ENCODE measurements at regions not wholly inside any gene's neighbourhood (a gene's known extent, or its start where the extent isn't known, plus 50 kb on each side); places are given as distances from the start of the nearest gene placed in this dataset.
A peak's percentile ranks its signal among the peaks of the same experiment; 100 is the strongest.
"Not testable (repeated sequence)": the region's sequence is repeated elsewhere in the genome, so short reads cannot be mapped to it uniquely, and the experiment has no call there.

DNA sequence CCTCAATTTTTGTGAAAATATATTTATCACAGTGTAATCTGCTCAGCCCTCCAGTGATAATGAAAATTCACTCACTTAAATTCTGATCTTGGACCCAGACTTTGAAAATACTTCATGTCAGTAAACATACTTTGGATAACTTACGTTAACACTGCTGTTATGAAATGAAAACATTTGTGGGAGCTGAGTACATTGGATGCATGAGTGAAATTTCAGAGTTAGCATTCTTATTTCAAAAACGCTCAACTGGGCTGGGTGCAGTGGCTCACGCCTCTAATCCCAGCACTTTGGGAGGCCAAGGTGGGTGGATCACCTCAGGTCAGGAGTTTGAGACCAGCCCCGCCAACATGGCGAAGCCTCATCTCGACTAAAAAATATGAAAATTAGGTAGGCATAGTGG, 196.4 kb downstream of the UTRN start:
- H3K4me1 Mint-ChIP-seq = no peaks in the 10 kb centered on the region
- no peaks in the 10 kb centered on the region for H3K27me3 Mint-ChIP-seq
- no peaks in the 10 kb centered on the region for H3K9me3 Mint-ChIP-seq
- peaks cover 45% of the 10 kb centered on the region for H3K36me3 Mint-ChIP-seq
- no peak overlapping the region for H3K4me3 Mint-ChIP-seq
- ATAC-seq = no peak
- H3K27ac Mint-ChIP-seq = no peak overlapping the region

DNA sequence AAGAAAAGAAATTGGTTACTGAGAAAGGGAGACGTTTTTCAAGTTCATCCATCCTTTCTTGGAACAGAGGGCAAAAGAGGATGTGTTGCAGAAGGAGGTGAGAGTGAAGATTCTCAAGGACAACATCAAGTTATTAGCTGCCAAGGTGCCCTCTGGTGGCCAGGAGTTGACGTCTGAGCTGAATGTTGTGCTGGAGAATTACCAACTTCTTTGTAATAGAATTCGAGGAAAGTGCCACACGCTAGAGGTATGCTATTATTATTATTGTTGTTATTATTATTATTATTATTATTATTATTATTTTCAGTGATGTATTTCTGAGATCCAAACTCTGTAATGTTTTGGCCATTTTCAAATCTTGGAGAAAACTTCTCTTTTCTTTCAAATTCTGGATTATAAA, 197.0 kb downstream of the UTRN start:
- H3K36me3 Mint-ChIP-seq = peaks cover 39% of the 10 kb centered on the region
- no peak overlapping the region for H3K27ac Mint-ChIP-seq
- H3K4me3 Mint-ChIP-seq = no peak overlapping the region
- H3K27me3 Mint-ChIP-seq = no peaks in the 10 kb centered on the region
- no peaks in the 10 kb centered on the region for H3K9me3 Mint-ChIP-seq
- ATAC-seq = peak; percentile 79
- no peaks in the 10 kb centered on the region for H3K4me1 Mint-ChIP-seq

DNA sequence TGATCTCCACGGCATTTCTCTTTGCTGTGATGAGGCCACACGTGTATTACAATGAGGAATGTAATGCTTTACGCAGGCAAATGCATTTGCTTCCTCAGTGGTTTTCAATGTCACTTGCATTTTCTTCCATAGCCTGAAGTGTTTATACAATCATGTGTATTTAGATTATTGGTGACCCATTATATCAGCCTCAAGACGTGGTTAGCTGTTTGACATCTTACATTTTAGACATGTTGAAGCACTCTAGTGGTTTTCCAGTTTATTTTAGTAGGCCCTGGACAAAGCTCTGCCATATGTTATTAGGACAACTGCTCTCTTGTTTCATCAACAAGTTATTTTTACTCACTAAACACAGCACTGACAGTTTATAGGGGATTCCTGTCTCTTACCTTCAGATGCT, 200.4 kb downstream of the UTRN start:
- no peak overlapping the region for H3K27ac Mint-ChIP-seq
- no peaks in the 10 kb centered on the region for H3K9me3 Mint-ChIP-seq
- H3K4me3 Mint-ChIP-seq = no peak overlapping the region
- H3K4me1 Mint-ChIP-seq = no peaks in the 10 kb centered on the region
- no peak for ATAC-seq
- H3K27me3 Mint-ChIP-seq = no peaks in the 10 kb centered on the region
- peaks cover 28% of the 10 kb centered on the region for H3K36me3 Mint-ChIP-seq

DNA sequence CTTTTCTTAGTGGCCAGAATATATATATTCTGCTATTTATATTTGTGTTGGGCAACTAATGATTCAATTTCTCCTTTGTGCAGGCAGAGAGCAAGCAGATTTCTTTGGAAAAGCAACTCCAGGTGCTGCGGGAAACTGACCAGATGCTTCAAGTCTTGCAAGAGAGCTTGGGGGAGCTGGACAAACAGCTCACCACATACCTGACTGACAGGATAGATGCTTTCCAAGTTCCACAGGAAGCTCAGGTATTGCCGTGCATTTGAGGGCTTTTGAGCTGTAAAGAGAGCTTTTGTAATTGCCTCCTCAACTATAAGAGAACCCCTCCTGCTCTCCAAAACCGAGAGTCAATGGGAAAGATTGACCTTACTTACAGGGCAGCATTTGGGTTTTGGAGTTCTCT, 203.5 kb downstream of the UTRN start:
- no peaks in the 10 kb centered on the region for H3K27me3 Mint-ChIP-seq
- no peak overlapping the region for H3K4me3 Mint-ChIP-seq
- H3K9me3 Mint-ChIP-seq = no peaks in the 10 kb centered on the region
- no peaks in the 10 kb centered on the region for H3K4me1 Mint-ChIP-seq
- H3K36me3 Mint-ChIP-seq = peaks cover 36% of the 10 kb centered on the region
- ATAC-seq = no peak
- no peak overlapping the region for H3K27ac Mint-ChIP-seq

DNA sequence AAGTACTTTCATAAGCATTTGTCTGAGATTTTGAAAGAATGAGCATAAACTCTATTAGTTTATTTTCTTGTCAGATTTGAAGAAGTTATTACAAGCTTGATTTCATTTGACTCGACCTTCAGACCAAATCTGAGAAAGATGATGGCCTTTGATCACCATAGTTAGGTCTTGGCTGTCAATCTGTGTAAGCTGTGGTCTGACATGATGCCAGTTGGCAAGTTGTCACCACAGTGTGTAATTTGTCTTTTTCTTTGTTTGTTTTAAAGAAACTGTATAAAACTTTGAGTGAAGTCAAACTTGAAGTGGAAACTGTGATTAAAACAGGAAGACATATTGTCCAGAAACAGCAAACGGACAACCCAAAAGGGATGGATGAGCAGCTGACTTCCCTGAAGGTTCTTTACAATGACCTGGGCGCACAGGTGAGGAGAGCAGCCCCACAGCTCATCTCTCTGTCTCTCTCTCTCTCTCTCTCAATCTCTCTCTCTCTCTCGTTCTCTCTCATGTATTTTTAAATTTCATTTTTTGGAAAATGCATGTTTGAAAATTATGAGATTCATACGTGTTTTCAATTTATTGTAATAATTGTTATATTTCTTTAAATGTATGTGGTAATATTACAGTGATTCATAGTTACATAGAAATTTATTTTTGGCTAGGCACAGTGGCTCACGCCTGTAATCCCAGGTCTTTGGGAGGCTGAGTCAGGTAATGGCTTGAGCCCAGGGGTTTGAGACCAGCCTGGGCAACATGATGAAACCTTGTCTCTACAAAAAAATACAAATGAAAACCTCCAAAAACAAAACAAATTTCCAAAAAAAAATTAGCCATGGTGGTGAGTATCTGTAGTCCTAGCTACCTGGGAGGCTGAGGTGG, 208.1 kb downstream of the UTRN start:
- Mint-ChIP-seq H3K9me3 (no peaks in the 10 kb centered on the region), H3K27me3 (no peaks in the 10 kb centered on the region), H3K36me3 (peaks cover 49% of the 10 kb centered on the region), H3K27ac (no peak overlapping the region), H3K4me3 (no peak overlapping the region), H3K4me1 (no peaks in the 10 kb centered on the region)
- no peak for ATAC-seq

DNA sequence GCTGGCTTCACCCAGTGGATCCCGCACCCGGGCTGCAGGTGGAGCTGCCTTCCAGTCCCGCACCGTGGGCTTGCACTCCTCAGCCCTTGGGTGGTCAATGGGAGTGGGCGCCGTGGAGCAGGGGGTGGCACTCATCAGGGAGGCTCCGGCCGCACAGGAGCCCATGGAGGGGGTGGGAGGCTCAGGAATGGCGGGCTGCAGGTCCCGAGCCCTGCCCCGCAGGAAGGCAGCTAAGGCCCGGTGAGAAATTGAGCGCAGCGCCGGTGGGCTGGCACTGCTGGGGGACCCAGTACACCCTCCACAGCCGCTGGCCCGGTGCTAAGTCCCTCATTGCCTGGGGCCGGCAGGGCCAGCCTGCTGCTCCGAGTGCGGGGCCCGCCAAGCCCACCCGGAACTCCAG, 209.9 kb downstream of the UTRN start:
- H3K27ac Mint-ChIP-seq, H3K4me3 Mint-ChIP-seq, H3K9me3 Mint-ChIP-seq, H3K27me3 Mint-ChIP-seq, ATAC-seq, H3K4me1 Mint-ChIP-seq: not testable (repeated sequence)
- peaks cover 59% of the 10 kb centered on the region for H3K36me3 Mint-ChIP-seq

DNA sequence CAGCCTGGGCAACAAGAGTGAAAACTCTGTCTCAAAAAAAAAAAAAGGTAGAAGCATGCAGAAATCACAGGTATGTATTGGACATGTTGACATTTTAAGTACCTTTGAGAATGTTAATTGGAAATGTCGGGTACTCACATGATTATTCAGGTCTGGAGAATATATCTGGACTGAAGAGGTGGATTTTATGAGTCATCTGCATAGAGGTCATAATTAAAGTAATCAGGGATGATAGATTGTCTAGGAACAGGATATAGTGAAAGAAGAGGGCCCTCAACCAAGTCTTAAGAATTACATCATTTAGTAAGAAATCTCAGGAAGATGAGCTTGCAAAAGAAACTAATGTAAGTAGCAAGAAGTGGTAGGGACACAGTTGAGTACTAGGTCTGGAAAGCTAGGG, 212.5 kb downstream of the UTRN start:
- H3K4me1 Mint-ChIP-seq = peaks cover 6% of the 10 kb centered on the region
- H3K9me3 Mint-ChIP-seq = no peaks in the 10 kb centered on the region
- H3K4me3 Mint-ChIP-seq = no peak overlapping the region
- H3K27ac Mint-ChIP-seq = no peak overlapping the region
- no peaks in the 10 kb centered on the region for H3K27me3 Mint-ChIP-seq
- H3K36me3 Mint-ChIP-seq = peaks cover 49% of the 10 kb centered on the region
- ATAC-seq = no peak

DNA sequence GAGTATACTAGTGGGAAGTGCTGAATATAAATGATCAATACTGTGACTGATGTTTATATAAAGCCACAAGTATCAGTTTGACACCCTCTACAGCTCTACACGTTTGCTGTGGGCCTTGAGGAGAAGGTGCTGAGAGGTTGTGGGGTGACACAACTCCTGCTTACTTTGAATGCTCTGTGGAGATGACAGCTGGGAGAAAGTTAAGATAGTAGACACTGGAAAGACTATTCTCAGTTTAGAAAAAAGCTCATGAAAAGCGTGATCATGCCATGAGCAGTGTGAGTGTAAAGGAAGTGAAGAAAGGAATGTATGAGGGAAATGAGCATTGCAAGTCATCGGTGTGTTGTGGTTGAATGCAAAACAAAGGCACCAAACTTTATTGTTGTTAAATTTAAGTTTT, 215.8 kb downstream of the UTRN start:
- no peaks in the 10 kb centered on the region for H3K27me3 Mint-ChIP-seq
- H3K36me3 Mint-ChIP-seq = peaks cover 77% of the 10 kb centered on the region
- H3K4me1 Mint-ChIP-seq = peaks cover 6% of the 10 kb centered on the region
- peaks cover 17% of the 10 kb centered on the region for H3K9me3 Mint-ChIP-seq
- no peak overlapping the region for H3K27ac Mint-ChIP-seq
- ATAC-seq = no peak
- H3K4me3 Mint-ChIP-seq = no peak overlapping the region

DNA sequence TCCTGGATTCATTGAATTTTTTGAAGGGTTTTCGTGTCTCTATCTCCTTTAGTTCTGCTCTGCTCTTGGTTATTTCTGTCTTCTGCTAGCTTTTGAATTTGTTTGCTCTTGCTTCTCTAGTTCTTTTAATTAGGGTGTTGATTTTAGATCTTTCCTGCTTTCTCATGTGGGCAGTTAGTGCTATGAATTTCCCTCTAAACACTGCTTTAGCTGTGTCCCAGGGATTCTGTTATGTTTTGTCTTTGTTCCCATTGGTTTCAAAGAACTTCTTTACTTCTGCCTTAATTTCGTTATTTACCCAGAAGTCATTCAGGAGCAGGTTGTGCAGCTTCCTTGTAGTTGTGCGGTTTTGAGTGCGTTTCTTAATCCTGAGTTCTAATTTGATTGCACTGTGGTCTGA, 220.1 kb downstream of the UTRN start:
- ATAC-seq, H3K27me3 Mint-ChIP-seq, H3K4me3 Mint-ChIP-seq: not testable (repeated sequence)

DNA sequence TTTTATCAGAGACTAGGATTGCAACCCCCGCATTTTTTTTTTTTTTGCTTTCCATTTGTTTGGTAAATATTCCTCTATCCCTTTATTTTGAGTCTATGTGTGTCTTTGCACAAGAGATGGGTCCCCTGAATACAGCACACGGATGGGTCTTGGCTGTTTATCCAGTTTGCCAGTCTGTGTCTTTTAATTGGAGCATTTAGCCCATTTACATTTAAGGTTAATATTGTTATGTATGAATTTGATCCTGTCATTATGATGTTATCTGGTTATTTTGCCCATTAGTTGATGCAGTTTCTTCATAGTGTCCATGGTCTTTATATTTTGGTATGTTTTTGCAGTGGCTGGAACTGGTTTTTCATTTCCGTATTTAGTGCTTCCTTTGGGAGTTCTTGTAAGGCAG, 220.9 kb downstream of the UTRN start:
- peaks cover 59% of the 10 kb centered on the region for H3K36me3 Mint-ChIP-seq
- not testable (repeated sequence) for H3K27me3 Mint-ChIP-seq

More for the DNA sequence above, 220.1 kb downstream of the UTRN start:
- not testable (repeated sequence) for H3K4me1 Mint-ChIP-seq, H3K27ac Mint-ChIP-seq
- H3K9me3 Mint-ChIP-seq = peaks cover 19% of the 10 kb centered on the region
- H3K36me3 Mint-ChIP-seq = peaks cover 63% of the 10 kb centered on the region

DNA sequence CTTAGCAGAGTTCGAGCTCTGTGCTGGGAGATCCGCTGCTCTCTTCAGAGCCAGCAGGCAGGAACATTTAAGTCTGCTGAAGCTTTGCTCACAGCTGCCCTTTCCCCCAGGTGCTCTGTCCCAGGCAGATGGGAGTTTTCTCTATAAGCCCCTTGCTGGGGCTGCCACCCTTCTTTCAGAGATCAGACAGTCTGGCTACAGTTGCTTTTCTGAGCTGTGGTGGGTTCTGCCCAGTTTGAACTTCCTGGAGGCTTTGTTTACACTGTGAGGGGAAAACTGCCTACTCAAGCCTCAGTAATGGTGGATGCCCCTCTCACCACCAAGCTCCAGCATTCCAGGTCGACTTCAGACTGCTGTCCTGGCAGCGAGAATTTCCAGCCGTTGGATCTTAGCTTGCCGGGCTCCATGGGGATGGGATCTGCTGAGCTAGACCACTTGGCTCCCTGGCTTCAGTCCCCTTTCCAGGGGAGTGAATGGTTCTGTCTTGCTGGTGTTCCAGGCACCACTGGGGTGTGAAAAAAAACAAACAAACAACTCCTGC, 222.7 kb downstream of the UTRN start:
- Mint-ChIP-seq H3K36me3 (peaks cover 52% of the 10 kb centered on the region), H3K9me3 (peaks cover 19% of the 10 kb centered on the region)
- H3K4me3 Mint-ChIP-seq, H3K27me3 Mint-ChIP-seq, H3K4me1 Mint-ChIP-seq, ATAC-seq, H3K27ac Mint-ChIP-seq: not testable (repeated sequence)

More for the DNA sequence above, 220.9 kb downstream of the UTRN start:
- not testable (repeated sequence) for ATAC-seq, H3K4me3 Mint-ChIP-seq, H3K4me1 Mint-ChIP-seq, H3K27ac Mint-ChIP-seq
- H3K9me3 Mint-ChIP-seq = peaks cover 19% of the 10 kb centered on the region

DNA sequence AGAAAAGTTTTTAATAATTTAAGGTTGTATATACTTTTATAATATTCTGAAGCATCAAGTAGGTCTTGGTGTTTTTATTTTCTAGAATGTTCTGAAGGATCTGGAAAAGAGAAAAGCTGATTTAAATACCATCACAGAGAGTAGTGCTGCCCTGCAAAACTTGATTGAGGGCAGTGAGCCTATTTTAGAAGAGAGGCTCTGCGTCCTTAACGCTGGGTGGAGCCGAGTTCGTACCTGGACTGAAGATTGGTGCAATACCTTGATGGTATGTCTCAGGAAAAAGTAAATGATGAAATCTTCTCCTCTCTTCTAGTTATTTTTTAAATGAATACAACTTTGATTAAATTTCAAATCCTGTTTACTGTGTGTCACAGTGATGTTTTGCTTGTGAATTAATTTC, 225.7 kb downstream of the UTRN start:
- no peak for ATAC-seq
- no peak overlapping the region for H3K27ac Mint-ChIP-seq
- H3K4me1 Mint-ChIP-seq = no peaks in the 10 kb centered on the region
- H3K36me3 Mint-ChIP-seq = peaks cover 44% of the 10 kb centered on the region
- no peak overlapping the region for H3K4me3 Mint-ChIP-seq
- peaks cover 3% of the 10 kb centered on the region for H3K9me3 Mint-ChIP-seq
- H3K27me3 Mint-ChIP-seq = no peaks in the 10 kb centered on the region

DNA sequence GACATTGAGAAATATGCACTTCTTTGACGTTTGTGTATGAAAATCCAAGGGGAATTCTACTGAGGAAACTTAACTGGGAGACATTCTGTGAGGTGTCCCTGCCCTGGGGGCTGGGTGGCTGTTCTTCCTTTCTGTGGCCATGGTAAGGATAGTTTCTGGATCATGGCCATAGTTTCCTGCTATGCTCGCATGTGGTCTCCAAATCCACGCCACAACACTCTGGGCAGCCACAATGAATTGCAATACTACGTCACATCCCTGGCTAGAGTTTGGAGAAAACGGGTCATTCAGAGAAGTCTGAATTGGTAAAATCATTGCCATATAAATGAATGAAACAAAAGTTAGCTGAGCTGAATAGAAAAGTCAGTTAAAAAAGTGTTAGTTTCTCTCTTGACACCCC, 230.6 kb downstream of the UTRN start:
- no peaks in the 10 kb centered on the region for H3K27me3 Mint-ChIP-seq
- H3K4me3 Mint-ChIP-seq = no peak overlapping the region
- no peaks in the 10 kb centered on the region for H3K9me3 Mint-ChIP-seq
- peaks cover 42% of the 10 kb centered on the region for H3K36me3 Mint-ChIP-seq
- no peak for ATAC-seq
- no peaks in the 10 kb centered on the region for H3K4me1 Mint-ChIP-seq
- no peak overlapping the region for H3K27ac Mint-ChIP-seq

DNA sequence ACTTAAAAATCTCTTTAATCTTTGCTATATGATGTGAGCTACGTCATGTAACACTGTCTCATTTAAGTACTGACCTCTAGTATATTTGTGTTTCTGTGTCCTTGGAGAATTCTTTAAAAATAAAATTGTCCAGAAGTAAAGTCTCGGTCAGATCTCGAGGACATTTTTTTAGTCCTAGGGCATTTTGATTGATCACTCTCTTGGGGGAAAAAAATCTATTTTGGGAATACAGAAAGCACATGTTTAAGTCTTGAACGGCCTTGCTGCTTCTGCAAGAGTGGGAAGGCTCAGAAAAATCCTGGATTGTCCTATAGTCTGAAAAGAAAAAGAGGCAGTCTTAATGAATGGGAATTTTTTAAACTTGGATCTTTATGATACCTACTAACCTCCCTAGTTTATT, 234.3 kb downstream of the UTRN start:
- Mint-ChIP-seq H3K36me3 (peaks cover 38% of the 10 kb centered on the region), H3K27ac (no peak overlapping the region), H3K9me3 (no peaks in the 10 kb centered on the region), H3K27me3 (no peaks in the 10 kb centered on the region), H3K4me3 (no peak overlapping the region), H3K4me1 (no peaks in the 10 kb centered on the region)
- ATAC-seq = no peak

DNA sequence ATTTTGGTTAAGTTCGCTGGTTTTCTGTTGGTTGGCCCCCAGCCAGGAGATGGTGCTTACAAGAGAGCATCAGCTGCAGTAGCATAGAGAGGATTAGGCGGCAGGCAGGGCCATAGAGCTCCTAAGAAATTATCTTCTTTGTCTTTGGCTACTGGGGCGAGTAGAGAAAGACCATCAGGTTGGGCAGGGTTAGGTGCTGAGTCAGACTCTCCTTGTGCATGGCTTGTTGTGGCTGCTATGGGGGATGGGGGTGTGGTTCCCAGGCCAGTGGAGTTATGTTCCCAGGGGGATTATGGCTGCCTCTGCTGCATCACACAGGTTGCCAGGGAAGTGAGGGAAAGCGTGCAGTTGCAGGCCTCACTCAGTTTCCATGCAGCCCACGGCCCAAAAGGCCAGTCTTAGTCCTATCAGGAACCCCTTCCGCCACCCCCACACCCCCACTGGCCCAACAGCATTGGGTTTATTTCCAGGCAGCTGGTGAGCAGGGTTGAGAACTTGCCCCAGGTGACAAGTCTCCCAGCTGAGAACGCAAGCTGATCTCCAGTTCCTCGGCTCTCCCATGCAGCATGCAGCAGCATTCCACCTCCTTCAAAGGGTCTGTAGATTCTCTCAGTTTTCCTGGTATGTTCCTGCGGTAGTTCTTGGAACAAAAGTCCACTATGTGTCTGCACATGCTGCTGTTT, 243.7 kb downstream of the UTRN start:
- Mint-ChIP-seq H3K9me3 (no peaks in the 10 kb centered on the region), H3K36me3 (peaks cover 82% of the 10 kb centered on the region)

DNA sequence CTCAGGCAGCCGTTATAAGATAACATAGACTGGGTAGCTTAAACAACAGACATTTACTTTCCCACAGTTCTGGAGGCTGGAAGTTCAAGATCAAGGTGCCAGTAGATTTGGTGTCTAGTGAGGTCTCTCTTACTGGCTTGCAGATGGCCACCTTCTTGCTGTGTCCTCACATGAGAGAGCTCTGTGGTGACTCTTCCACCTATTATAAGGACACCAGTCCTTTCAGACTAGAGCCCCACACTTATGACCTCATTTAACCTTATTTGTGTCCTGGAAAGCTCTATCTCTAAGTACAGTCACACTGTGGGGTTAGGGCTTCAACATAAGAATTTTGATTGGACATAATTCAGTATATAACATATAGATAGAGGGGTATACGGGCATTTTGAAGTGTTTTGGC, 245.0 kb downstream of the UTRN start:
- Mint-ChIP-seq H3K27ac (no peak overlapping the region), H3K4me3 (no peak overlapping the region), H3K9me3 (no peaks in the 10 kb centered on the region), H3K36me3 (peaks cover 82% of the 10 kb centered on the region), H3K27me3 (no peaks in the 10 kb centered on the region), H3K4me1 (peaks cover 6% of the 10 kb centered on the region)
- no peak for ATAC-seq

More for the DNA sequence above, 243.7 kb downstream of the UTRN start:
- Mint-ChIP-seq H3K27me3 (no peaks in the 10 kb centered on the region), H3K27ac (peak overlapping the region; percentile 19), H3K4me1 (peaks cover 6% of the 10 kb centered on the region), H3K4me3 (no peak overlapping the region)
- no peak for ATAC-seq

All from stimulated activated memory B cell treated with anti-CD40 and anti-IgM and Interleukin-4, amounts not matched to agents 10 μg/mL and 1 μg/mL and 100 μg/mL, for 72 hours (primary cell).